ENCODE measurements at regions not wholly inside any gene's neighbourhood (a gene's known extent, or its start where the extent isn't known, plus 50 kb on each side); places are given as distances from the start of the nearest gene placed in this dataset.

- Histone ChIP-seq H3K4me1 (no peaks in the 10 kb centered on the region), H3K27me3 (no peaks in the 10 kb centered on the region), H3K36me3 (no peaks in the 10 kb centered on the region), H3K9me3 (no peaks in the 10 kb centered on the region), H3K27ac (no peak overlapping the region), H3K4me3 (replicated peaks in 1 of 3) (no peak overlapping the region)
- no peak for DNase-seq
- intact Hi-C loops (cut with DNase I): no loop called here
- no peak for TF ChIP-seq POLR2A (IDR thresholded peaks at IDR 0.05)
- TF ChIP-seq CTCF (IDR thresholded peaks at IDR 0.05): no peak
- WGBS, 2 donors: 49 to 59% methylated on average over 3 of the region's 3 CpGs
These were observed 87.5 kb downstream of the RWDD3 start for GRCh38 chr1:95321531-95321930.

- DNase-seq: no peak
- no peak for TF ChIP-seq POLR2A (IDR thresholded peaks at IDR 0.05)
- no peak for TF ChIP-seq CTCF (IDR thresholded peaks at IDR 0.05)
- H3K27me3 ChIP-seq: no peaks in the 10 kb centered on the region
- 67 to 79% methylated on average over 1 of the region's 1 CpG for WGBS, 2 donors
- no peak overlapping the region for H3K27ac ChIP-seq
- H3K4me3 ChIP-seq (replicated peaks in 1 of 3): no peak overlapping the region
- H3K4me1 ChIP-seq: no peaks in the 10 kb centered on the region
- no peaks in the 10 kb centered on the region for H3K36me3 ChIP-seq
- intact Hi-C loops (cut with DNase I): no loop called here
- H3K9me3 ChIP-seq: no peaks in the 10 kb centered on the region
These were observed 89.1 kb downstream of the RWDD3 start for GRCh38 chr1:95323123-95323522.

DNA sequence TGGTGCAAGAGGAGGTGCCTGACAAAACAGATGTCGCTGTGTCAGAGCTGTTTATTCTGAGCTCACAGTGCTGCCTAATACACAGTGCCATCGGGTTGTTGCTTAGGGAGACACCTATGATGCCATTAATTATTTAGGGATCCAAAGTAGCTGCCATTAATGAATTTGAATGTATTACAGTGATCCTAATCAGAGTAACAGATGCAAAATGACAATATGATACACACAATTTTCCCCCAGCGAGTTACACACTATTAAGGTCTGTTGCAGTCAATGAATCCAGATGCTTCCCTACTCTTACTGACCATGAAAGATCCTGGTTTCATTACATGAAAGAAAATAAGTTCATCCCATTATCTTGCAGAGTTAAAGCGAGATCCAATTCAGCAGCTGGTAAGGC lies 91.3 kb downstream of the RWDD3 start:
- TF ChIP-seq POLR2A (IDR thresholded peaks at IDR 0.05) (no peak), CTCF (IDR thresholded peaks at IDR 0.05) (no peak)
- Histone ChIP-seq H3K9me3 (no peaks in the 10 kb centered on the region), H3K4me3 (replicated peaks in 1 of 3) (no peak overlapping the region), H3K27me3 (no peaks in the 10 kb centered on the region), H3K27ac (no peak overlapping the region), H3K4me1 (no peaks in the 10 kb centered on the region), H3K36me3 (no peaks in the 10 kb centered on the region)
- no peak for DNase-seq
- WGBS, 2 donors: 86 to 90% methylated on average over 4 of the region's 4 CpGs
- intact Hi-C loops (cut with DNase I): no loop called here

GRCh38 chr1:95326023-95326422 lies 92.0 kb downstream of the RWDD3 start:
- no peaks in the 10 kb centered on the region for H3K36me3 ChIP-seq
- H3K4me1 ChIP-seq: no peaks in the 10 kb centered on the region
- intact Hi-C loops (cut with DNase I): no loop called here
- no peak overlapping the region for H3K4me3 ChIP-seq (replicated peaks in 1 of 3)
- H3K27me3 ChIP-seq: no peaks in the 10 kb centered on the region
- DNase-seq: no peak
- H3K27ac ChIP-seq: no peak overlapping the region
- no peaks in the 10 kb centered on the region for H3K9me3 ChIP-seq
- WGBS, 2 donors: 47 to 58% methylated on average over 4 of the region's 4 CpGs
- TF ChIP-seq CTCF (IDR thresholded peaks at IDR 0.05) (no peak), POLR2A (IDR thresholded peaks at IDR 0.05) (no peak)

- Histone ChIP-seq H3K27ac (no peak overlapping the region), H3K4me1 (no peaks in the 10 kb centered on the region), H3K9me3 (no peaks in the 10 kb centered on the region), H3K36me3 (no peaks in the 10 kb centered on the region), H3K27me3 (no peaks in the 10 kb centered on the region), H3K4me3 (replicated peaks in 1 of 3) (no peak overlapping the region)
- TF ChIP-seq POLR2A (IDR thresholded peaks at IDR 0.05): no peak
- TF ChIP-seq CTCF (IDR thresholded peaks at IDR 0.05): no peak
- DNase-seq: no peak
- intact Hi-C loops (cut with DNase I): no loop called here
- WGBS, 2 donors: 95 to 96% methylated on average over 1 of the region's 1 CpG
These were observed 98.7 kb downstream of the RWDD3 start for GRCh38 chr1:95332754-95333153.

All from thyroid gland (tissue), 4 donors.